ENCODE measurements at regions not wholly inside any gene's neighbourhood (a gene's known extent, or its start where the extent isn't known, plus 50 kb on each side); places are given as distances from the start of the nearest gene placed in this dataset.

DNA sequence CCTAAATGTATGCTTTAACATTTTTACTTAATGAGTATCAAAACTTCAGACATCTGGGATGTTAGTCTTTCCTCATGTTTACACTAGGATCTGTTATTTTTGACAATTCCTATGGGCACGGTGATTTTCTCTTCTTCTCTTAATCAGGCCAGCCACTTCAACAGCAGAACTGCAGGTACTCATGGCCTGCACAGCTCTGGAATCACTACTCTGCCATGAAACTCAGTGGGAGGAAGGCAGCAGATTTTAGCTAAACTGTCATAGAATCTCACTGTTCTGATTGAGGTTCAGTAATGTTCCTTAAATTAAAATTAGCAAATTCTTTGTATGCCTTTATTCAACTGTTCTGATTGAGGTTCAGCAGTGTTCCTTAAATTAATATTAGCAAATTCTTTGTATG, 1083.0 kb downstream of the SLITRK5 start:
- DNase-seq (ENCODE audit: low spot score): no peak
- POLR2A ChIA-PET (ENCODE audit: low non-redundant PET): no interaction called here
- H3K4me3 ChIP-seq (ENCODE audit: low read depth, low read length, poor library complexity, severe bottlenecking): no peak overlapping the region
- H3K36me3 ChIP-seq (ENCODE audit: insufficient read depth, low read length, poor library complexity, severe bottlenecking): no peaks in the 10 kb centered on the region
- no TSS peak for BruUV-seq (replicated peaks)
- no peaks in the 10 kb centered on the region for H3K27me3 ChIP-seq (replicated peaks; ENCODE audit: insufficient read depth, low read depth, low read length, poor library complexity)
- CTCF ChIA-PET: no interaction called here
- intact Hi-C loops (cut with micrococcal nuclease; ENCODE audit: unreplicated experiment): no loop called here
- TF ChIP-seq EZH2 (IDR thresholded peaks at IDR 0.05; ENCODE audit: borderline replicate concordance, low read depth, low read length, poor library complexity, severe bottlenecking) (no peak), CTCF (conservative IDR thresholded peaks at IDR 0.05; ENCODE audit: low read depth, low read length) (no peak)
- no peaks in the 10 kb centered on the region for H3K4me1 ChIP-seq (ENCODE audit: insufficient read depth, low read length, poor library complexity, severe bottlenecking)
- no peaks in the 10 kb centered on the region for H3K9me3 ChIP-seq (ENCODE audit: low read depth, low read length, poor library complexity, severe bottlenecking)
- H3K27ac ChIP-seq (ENCODE audit: low read depth, low read length, poor library complexity, severe bottlenecking): no peak overlapping the region

GRCh38 chr13:88761145-88761544, 1090.0 kb downstream of the SLITRK5 start:
- intact Hi-C loops (cut with micrococcal nuclease; ENCODE audit: unreplicated experiment): no loop called here
- ChIA-PET POLR2A (ENCODE audit: low non-redundant PET) (no interaction called here), CTCF (no interaction called here)
- Histone ChIP-seq H3K4me1 (ENCODE audit: insufficient read depth, low read length, poor library complexity, severe bottlenecking) (no peaks in the 10 kb centered on the region), H3K9me3 (ENCODE audit: low read depth, low read length, poor library complexity, severe bottlenecking) (no peaks in the 10 kb centered on the region), H3K27me3 (replicated peaks; ENCODE audit: insufficient read depth, low read depth, low read length, poor library complexity) (no peaks in the 10 kb centered on the region), H3K4me3 (ENCODE audit: low read depth, low read length, poor library complexity, severe bottlenecking) (no peak overlapping the region), H3K36me3 (ENCODE audit: insufficient read depth, low read length, poor library complexity, severe bottlenecking) (no peaks in the 10 kb centered on the region), H3K27ac (ENCODE audit: low read depth, low read length, poor library complexity, severe bottlenecking) (no peak overlapping the region)
- DNase-seq (ENCODE audit: low spot score): no peak
- TF ChIP-seq CTCF (conservative IDR thresholded peaks at IDR 0.05; ENCODE audit: low read depth, low read length): no peak
- TF ChIP-seq EZH2 (IDR thresholded peaks at IDR 0.05; ENCODE audit: borderline replicate concordance, low read depth, low read length, poor library complexity, severe bottlenecking): no peak
- no TSS peak for BruUV-seq (replicated peaks)

GRCh38 chr13:88764103-88764502, 1092.9 kb downstream of the SLITRK5 start:
- BruUV-seq (replicated peaks): no TSS peak
- ChIA-PET POLR2A (ENCODE audit: low non-redundant PET) (no interaction called here), CTCF (no interaction called here)
- H3K9me3 ChIP-seq (ENCODE audit: low read depth, low read length, poor library complexity, severe bottlenecking): no peaks in the 10 kb centered on the region
- no peaks in the 10 kb centered on the region for H3K4me1 ChIP-seq (ENCODE audit: insufficient read depth, low read length, poor library complexity, severe bottlenecking)
- H3K4me3 ChIP-seq (ENCODE audit: low read depth, low read length, poor library complexity, severe bottlenecking): no peak overlapping the region
- DNase-seq (ENCODE audit: low spot score): no peak
- no peaks in the 10 kb centered on the region for H3K36me3 ChIP-seq (ENCODE audit: insufficient read depth, low read length, poor library complexity, severe bottlenecking)
- TF ChIP-seq EZH2 (IDR thresholded peaks at IDR 0.05; ENCODE audit: borderline replicate concordance, low read depth, low read length, poor library complexity, severe bottlenecking) (no peak), CTCF (conservative IDR thresholded peaks at IDR 0.05; ENCODE audit: low read depth, low read length) (no peak)
- H3K27ac ChIP-seq (ENCODE audit: low read depth, low read length, poor library complexity, severe bottlenecking): no peak overlapping the region
- no peaks in the 10 kb centered on the region for H3K27me3 ChIP-seq (replicated peaks; ENCODE audit: insufficient read depth, low read depth, low read length, poor library complexity)
- intact Hi-C loops (cut with micrococcal nuclease; ENCODE audit: unreplicated experiment): no loop called here

Measured in A673 (cell line).